Islet precursor cell (in vitro differentiated cells): ENCODE measurements at regions not wholly inside any gene's neighbourhood (a gene's known extent, or its start where the extent isn't known, plus 50 kb on each side); places are given as distances from the start of the nearest gene placed in this dataset.

Experiments used
- DNase-seq: peaks from one replicate; pipeline ENCODE4 v3.0.0-alpha.2; 2018

- DNase-seq = no peak
Observed at GRCh38 chr2:157194097-157194688, 63.3 kb upstream of the GALNT5 start.

- DNase-seq = no peak
Observed at GRCh38 chr2:157194844-157195243, 62.7 kb upstream of the GALNT5 start.

GRCh38 chr2:157196956-157197355 is 60.5 kb upstream of the GALNT5 start:
- no peak for DNase-seq

GRCh38 chr2:157197848-157198247 is 59.7 kb upstream of the GALNT5 start:
- no peak for DNase-seq

DNA sequence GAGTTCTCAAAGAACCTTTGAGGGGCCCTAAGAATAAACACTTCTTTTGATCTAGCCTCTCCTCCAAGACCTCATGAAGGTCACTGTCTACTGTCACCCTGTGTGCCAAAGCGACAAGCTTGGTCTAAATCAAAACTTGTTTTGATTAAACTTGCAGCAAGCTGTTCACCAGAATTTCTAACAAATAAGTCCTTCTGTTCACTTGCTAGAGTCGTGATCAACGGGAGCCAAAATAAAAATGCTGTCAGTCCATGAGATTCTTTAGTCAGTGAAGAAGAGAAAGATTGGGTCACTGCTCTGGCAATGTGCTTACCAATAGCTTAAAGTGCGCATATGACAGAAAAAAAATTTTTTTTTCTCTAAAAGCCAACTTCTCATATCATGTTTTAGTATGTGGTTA is 53.9 kb upstream of the GALNT5 start:
- no peak for DNase-seq

DNA sequence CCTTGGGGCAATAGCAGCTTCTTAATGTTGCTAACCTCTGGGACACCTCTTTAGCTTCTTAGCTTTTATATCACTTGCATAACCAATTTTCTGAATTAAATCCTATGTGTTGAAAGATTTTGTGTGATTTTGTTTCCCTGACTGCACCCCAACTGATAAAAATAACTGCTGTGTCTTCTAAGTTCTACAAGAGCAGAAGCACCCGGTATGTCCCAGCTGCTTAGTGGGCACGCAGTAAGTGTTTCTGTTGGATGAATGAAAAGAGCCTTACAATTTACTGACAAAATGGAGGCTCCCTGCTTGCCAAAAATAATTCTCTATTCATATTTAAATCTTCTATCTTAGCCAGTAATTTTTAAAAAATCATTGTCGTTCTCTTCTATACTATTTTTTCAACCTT is 53.1 kb upstream of the GALNT5 start:
- no peak for DNase-seq

DNA sequence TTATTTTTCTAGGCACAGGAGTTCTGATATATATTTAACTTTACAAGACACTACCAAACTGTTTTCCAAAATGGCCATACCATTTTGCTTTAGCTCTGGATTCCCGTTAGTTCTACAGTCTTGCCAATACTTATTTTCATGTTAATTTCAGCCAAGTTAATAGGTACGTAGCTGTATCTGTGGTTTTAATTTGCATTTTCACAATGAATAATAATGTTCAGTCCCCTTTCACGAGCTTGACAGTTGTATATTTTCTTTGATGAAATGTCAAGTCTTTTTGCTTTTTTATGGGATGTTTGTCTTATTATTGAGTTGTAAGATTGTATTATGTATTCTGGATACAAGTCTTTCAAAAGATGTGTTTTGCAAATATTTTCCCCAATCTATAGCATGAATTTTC is 50.6 kb upstream of the GALNT5 start:
- no peak for DNase-seq
